ENCODE measurements at regions not wholly inside any gene's neighbourhood (a gene's known extent, or its start where the extent isn't known, plus 50 kb on each side); places are given as distances from the start of the nearest gene placed in this dataset.
"Not testable (repeated sequence)": the region's sequence is repeated elsewhere in the genome, so short reads cannot be mapped to it uniquely, and the experiment has no call there.

DNA sequence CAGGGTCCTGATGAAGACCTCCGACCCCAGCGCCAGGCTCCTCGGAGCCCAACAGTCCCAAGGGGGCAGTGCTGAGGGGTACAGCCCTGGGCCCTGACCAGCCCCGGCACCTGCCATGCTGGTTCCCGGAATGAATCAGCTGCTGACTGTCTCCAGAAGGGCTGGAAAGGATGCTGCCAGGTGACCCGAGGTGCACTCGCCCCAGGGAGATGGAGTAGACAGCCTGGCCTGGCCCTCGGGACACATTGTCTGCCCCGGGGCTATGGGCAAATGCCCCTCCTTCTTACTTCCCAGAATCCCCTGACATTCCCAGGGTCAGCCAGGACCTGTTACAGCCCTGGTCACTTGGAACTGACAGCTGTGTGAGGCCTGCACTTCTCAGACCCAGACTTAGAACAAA is 5485.8 kb upstream of the TPTE start:
- H3K4me1 ChIP-seq (replicated peaks; ENCODE audit: insufficient read depth); H3K9me2 ChIP-seq (ENCODE audit: insufficient read depth); H3K4me2 ChIP-seq; H3K4me3 ChIP-seq; H3K36me3 ChIP-seq (ENCODE audit: low read depth); H4K20me1 ChIP-seq (ENCODE audit: insufficient read depth); DNase-seq; H3K27ac ChIP-seq; H3F3A ChIP-seq (ENCODE audit: insufficient read depth, low read depth); H3K9me3 ChIP-seq (ENCODE audit: insufficient read depth, low read depth); H2AFZ ChIP-seq; CTCF ChIA-PET; intact Hi-C loops (cut with micrococcal nuclease; ENCODE audit: unreplicated experiment); H3K27me3 ChIP-seq (ENCODE audit: insufficient read depth, low read depth); BruUV-seq (replicated peaks); POLR2A ChIA-PET (ENCODE audit: unreplicated experiment); H3K79me2 ChIP-seq (ENCODE audit: low read depth): not testable (repeated sequence)

DNA sequence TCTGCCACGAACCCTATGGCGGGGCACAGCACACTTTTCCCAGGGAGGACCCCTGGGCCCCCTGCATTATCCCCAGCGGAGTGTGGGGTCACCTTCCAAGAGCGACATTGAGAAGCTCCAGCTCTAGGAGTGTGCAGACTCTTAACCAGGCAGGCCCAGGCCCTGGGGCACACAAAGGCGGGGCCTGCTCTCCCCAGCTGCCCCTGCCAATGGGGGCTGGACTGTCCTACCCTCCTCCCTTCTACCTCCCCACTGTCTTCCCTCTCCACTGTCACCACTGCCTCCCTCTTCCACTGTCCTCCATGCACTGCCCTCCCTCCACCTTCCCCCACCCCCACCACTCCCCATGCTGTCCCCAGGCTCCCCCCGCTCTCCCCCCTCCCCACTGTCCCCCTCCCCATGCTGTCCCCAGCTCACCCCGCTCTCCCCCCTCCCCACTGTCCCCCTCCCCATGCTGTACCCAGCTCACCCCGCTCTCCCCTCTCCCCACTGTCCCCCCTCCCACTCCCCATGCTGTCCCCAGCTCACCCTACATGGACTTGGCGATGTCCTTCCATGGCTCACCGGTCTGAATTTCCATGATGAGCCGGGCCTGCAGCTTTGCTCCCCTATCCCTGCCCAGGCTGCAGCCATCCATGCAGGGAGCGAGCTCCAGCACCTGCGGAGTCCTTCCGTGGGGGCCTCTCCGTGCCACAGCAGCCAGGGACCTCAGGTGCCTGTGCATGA is 5483.6 kb upstream of the TPTE start:
- H3K4me3 ChIP-seq; POLR2A ChIA-PET (ENCODE audit: unreplicated experiment); intact Hi-C loops (cut with micrococcal nuclease; ENCODE audit: unreplicated experiment); H3K27me3 ChIP-seq (ENCODE audit: insufficient read depth, low read depth); H3K4me1 ChIP-seq (replicated peaks; ENCODE audit: insufficient read depth); H3K4me2 ChIP-seq; H3K36me3 ChIP-seq (ENCODE audit: low read depth); H3K79me2 ChIP-seq (ENCODE audit: low read depth); BruUV-seq (replicated peaks); H3K9me3 ChIP-seq (ENCODE audit: insufficient read depth, low read depth); H3K27ac ChIP-seq; DNase-seq; H2AFZ ChIP-seq; H4K20me1 ChIP-seq (ENCODE audit: insufficient read depth); CTCF ChIA-PET; H3F3A ChIP-seq (ENCODE audit: insufficient read depth, low read depth); H3K9me2 ChIP-seq (ENCODE audit: insufficient read depth): not testable (repeated sequence)

- H4K20me1 ChIP-seq (ENCODE audit: insufficient read depth); H3K27ac ChIP-seq; H3K4me3 ChIP-seq; CTCF ChIA-PET; H3K4me1 ChIP-seq (replicated peaks; ENCODE audit: insufficient read depth); H3F3A ChIP-seq (ENCODE audit: insufficient read depth, low read depth); POLR2A ChIA-PET (ENCODE audit: unreplicated experiment); DNase-seq; H3K79me2 ChIP-seq (ENCODE audit: low read depth); H3K9me3 ChIP-seq (ENCODE audit: insufficient read depth, low read depth); H3K4me2 ChIP-seq; BruUV-seq (replicated peaks); H3K27me3 ChIP-seq (ENCODE audit: insufficient read depth, low read depth); H3K9me2 ChIP-seq (ENCODE audit: insufficient read depth); H2AFZ ChIP-seq; intact Hi-C loops (cut with micrococcal nuclease; ENCODE audit: unreplicated experiment); H3K36me3 ChIP-seq (ENCODE audit: low read depth): not testable (repeated sequence)
Observed at GRCh38 chr21:5039926-5040325, 5481.5 kb upstream of the TPTE start.

- BruUV-seq (replicated peaks); H3K9me3 ChIP-seq (ENCODE audit: insufficient read depth, low read depth); CTCF ChIA-PET; H3K4me2 ChIP-seq; H4K20me1 ChIP-seq (ENCODE audit: insufficient read depth); H3K27ac ChIP-seq; DNase-seq; H3K36me3 ChIP-seq (ENCODE audit: low read depth); H3K27me3 ChIP-seq (ENCODE audit: insufficient read depth, low read depth); POLR2A ChIA-PET (ENCODE audit: unreplicated experiment); H3K79me2 ChIP-seq (ENCODE audit: low read depth); H3K4me1 ChIP-seq (replicated peaks; ENCODE audit: insufficient read depth); H3F3A ChIP-seq (ENCODE audit: insufficient read depth, low read depth); H3K9me2 ChIP-seq (ENCODE audit: insufficient read depth); intact Hi-C loops (cut with micrococcal nuclease; ENCODE audit: unreplicated experiment); H2AFZ ChIP-seq; H3K4me3 ChIP-seq: not testable (repeated sequence)
Observed at GRCh38 chr21:5042583-5042982, 5478.8 kb upstream of the TPTE start.

DNA sequence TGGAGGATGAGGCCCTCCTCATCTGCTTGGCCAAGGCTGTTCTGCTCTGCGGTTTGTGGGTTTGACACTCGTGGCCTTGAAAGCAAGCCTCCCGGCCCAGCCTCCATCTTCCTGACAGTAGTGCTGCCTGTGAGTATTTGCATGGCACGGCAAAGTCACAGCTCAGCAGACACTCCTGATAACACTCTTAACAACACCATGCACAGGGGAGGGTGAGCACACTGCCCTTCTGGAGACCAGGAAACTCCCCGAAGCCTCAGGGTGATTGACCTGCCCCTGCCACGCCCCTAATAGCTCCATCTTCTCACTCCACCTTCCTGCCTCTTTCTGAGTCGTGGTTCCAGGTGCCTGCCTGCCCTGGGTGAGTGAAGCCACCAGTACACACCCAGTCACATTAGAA is 5476.6 kb upstream of the TPTE start:
- H3K4me3 ChIP-seq; H3K79me2 ChIP-seq (ENCODE audit: low read depth); H3K9me3 ChIP-seq (ENCODE audit: insufficient read depth, low read depth); H3K4me1 ChIP-seq (replicated peaks; ENCODE audit: insufficient read depth); intact Hi-C loops (cut with micrococcal nuclease; ENCODE audit: unreplicated experiment); BruUV-seq (replicated peaks); CTCF ChIA-PET; H3K27ac ChIP-seq; H3F3A ChIP-seq (ENCODE audit: insufficient read depth, low read depth); H3K27me3 ChIP-seq (ENCODE audit: insufficient read depth, low read depth); H3K36me3 ChIP-seq (ENCODE audit: low read depth); H2AFZ ChIP-seq; H3K9me2 ChIP-seq (ENCODE audit: insufficient read depth); H3K4me2 ChIP-seq; POLR2A ChIA-PET (ENCODE audit: unreplicated experiment); H4K20me1 ChIP-seq (ENCODE audit: insufficient read depth); DNase-seq: not testable (repeated sequence)

DNA sequence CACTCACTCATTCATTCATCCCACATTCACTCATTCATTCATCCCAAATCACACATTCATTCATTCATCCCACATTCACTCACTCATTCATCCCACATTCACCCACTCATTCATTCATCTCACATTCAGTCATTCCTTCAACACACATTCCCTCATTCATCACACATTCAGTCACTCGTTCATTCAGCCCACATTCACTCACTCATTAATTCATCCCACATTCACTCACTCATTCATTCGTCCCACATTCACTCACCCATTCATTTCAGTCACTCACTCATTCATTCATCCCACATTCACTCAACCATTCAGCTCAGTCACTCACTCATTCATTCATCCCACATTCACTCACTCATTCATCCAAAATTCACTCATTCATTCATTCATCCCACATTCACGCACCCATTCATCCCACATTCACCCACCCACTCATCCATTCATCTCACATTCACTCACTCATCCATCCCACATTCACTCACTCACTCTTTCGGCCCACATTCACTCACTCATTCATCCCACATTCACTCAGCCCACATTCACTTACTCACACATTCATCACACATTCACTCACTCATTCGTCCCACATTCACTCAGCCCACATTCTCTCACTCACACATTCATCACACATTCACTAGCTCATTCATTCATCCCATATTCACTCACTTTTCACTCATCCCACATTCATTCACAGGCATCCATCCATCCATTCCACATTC is 5469.9 kb upstream of the TPTE start:
- intact Hi-C loops (cut with micrococcal nuclease; ENCODE audit: unreplicated experiment); CTCF ChIA-PET; H3K27ac ChIP-seq; H3K4me2 ChIP-seq; H3K4me1 ChIP-seq (replicated peaks; ENCODE audit: insufficient read depth); H3K27me3 ChIP-seq (ENCODE audit: insufficient read depth, low read depth); H2AFZ ChIP-seq; H3K4me3 ChIP-seq; H3F3A ChIP-seq (ENCODE audit: insufficient read depth, low read depth); H3K9me2 ChIP-seq (ENCODE audit: insufficient read depth); BruUV-seq (replicated peaks); DNase-seq; H4K20me1 ChIP-seq (ENCODE audit: insufficient read depth); H3K36me3 ChIP-seq (ENCODE audit: low read depth); H3K9me3 ChIP-seq (ENCODE audit: insufficient read depth, low read depth); H3K79me2 ChIP-seq (ENCODE audit: low read depth); POLR2A ChIA-PET (ENCODE audit: unreplicated experiment): not testable (repeated sequence)

- H3K36me3 ChIP-seq (ENCODE audit: low read depth); H3K4me2 ChIP-seq; H3K4me1 ChIP-seq (replicated peaks; ENCODE audit: insufficient read depth); intact Hi-C loops (cut with micrococcal nuclease; ENCODE audit: unreplicated experiment); H3K9me3 ChIP-seq (ENCODE audit: insufficient read depth, low read depth); H4K20me1 ChIP-seq (ENCODE audit: insufficient read depth); POLR2A ChIA-PET (ENCODE audit: unreplicated experiment); BruUV-seq (replicated peaks); H3K4me3 ChIP-seq; H3K9me2 ChIP-seq (ENCODE audit: insufficient read depth); H2AFZ ChIP-seq; H3K27me3 ChIP-seq (ENCODE audit: insufficient read depth, low read depth); H3K79me2 ChIP-seq (ENCODE audit: low read depth); CTCF ChIA-PET; H3F3A ChIP-seq (ENCODE audit: insufficient read depth, low read depth): not testable (repeated sequence)
- DNase-seq = peak; percentile 4 to 34
- H3K27ac ChIP-seq = peak overlapping the region; percentile 75
Observed at GRCh38 chr21:5055027-5055754, 5466.2 kb upstream of the TPTE start.
